MCF 10A (cell line): ENCODE measurements at regions not wholly inside any gene's neighbourhood (a gene's known extent, or its start where the extent isn't known, plus 50 kb on each side); places are given as distances from the start of the nearest gene placed in this dataset.

Source experiments
- BruUV-seq: library from RNA; stranded (reverse); fragments of 400-500 nt; replicated peaks from 2 replicates; lab custom pipeline; 2021; lab: Mats Ljungman, UMichigan
- CTCF ChIA-PET: fragments of 300-600 bp; sonication (Branson Sonifier 250); formaldehyde crosslinking; extraction: SDS; loops from one replicate; lab custom pipeline; 2021; ENCODE audit warnings: antibody characterized with exemption, inconsistent platforms; lab: Yijun Ruan, JAX
- POLR2A ChIA-PET: fragments of 300-600, 350-650 bp; sonication (Branson Sonifier 250); formaldehyde crosslinking; extraction: SDS; loops from one replicate; lab custom pipeline; 2020; ENCODE audit warnings: antibody characterized with exemption, inconsistent platforms; lab: Yijun Ruan, JAX
- DNase-seq: peaks from one replicate; pipeline ENCODE4 v3.0.0-alpha.2; 2018; ENCODE audit not compliant: unreplicated experiment
- H3K27ac Mint-ChIP-seq: one replicate; pipeline ENCODE4 v1.8.0; 2022; ENCODE audit warnings: mild to moderate bottlenecking, low read depth, mixed read lengths; ENCODE audit not compliant: unreplicated experiment
- H3K27me3 Mint-ChIP-seq: one replicate; pipeline ENCODE4 v1.8.0; 2022; ENCODE audit warnings: mixed read lengths; ENCODE audit not compliant: insufficient read depth, unreplicated experiment
- H3K36me3 Mint-ChIP-seq: one replicate; pipeline ENCODE4 v1.8.0; 2022; ENCODE audit warnings: mild to moderate bottlenecking, moderate library complexity, mixed read lengths; ENCODE audit not compliant: insufficient read depth, unreplicated experiment
- H3K4me1 Mint-ChIP-seq: one replicate; pipeline ENCODE4 v1.8.0; 2022; ENCODE audit warnings: mixed read lengths; ENCODE audit not compliant: insufficient read depth, unreplicated experiment
- H3K4me3 Mint-ChIP-seq: one replicate; pipeline ENCODE4 v1.8.0; 2022; ENCODE audit warnings: mild to moderate bottlenecking, moderate library complexity, mixed read lengths; ENCODE audit not compliant: unreplicated experiment
- H3K9me3 Mint-ChIP-seq: one replicate; pipeline ENCODE4 v1.8.0; 2022; ENCODE audit warnings: mixed read lengths; ENCODE audit not compliant: unreplicated experiment
- CTCF ChIP-seq: fragments of 200-600 bp; IDR thresholded peaks from one replicate; pipeline ENCODE4 v1.8.0; 2022; ENCODE audit warnings: antibody characterized with exemption, mild to moderate bottlenecking; ENCODE audit not compliant: unreplicated experiment
- intact Hi-C: fragments of 100-400 bp; cut with micrococcal nuclease; formaldehyde crosslinking; loops from 2 replicates; pipeline ENCODE4 v1.14.1; 2022

DNA sequence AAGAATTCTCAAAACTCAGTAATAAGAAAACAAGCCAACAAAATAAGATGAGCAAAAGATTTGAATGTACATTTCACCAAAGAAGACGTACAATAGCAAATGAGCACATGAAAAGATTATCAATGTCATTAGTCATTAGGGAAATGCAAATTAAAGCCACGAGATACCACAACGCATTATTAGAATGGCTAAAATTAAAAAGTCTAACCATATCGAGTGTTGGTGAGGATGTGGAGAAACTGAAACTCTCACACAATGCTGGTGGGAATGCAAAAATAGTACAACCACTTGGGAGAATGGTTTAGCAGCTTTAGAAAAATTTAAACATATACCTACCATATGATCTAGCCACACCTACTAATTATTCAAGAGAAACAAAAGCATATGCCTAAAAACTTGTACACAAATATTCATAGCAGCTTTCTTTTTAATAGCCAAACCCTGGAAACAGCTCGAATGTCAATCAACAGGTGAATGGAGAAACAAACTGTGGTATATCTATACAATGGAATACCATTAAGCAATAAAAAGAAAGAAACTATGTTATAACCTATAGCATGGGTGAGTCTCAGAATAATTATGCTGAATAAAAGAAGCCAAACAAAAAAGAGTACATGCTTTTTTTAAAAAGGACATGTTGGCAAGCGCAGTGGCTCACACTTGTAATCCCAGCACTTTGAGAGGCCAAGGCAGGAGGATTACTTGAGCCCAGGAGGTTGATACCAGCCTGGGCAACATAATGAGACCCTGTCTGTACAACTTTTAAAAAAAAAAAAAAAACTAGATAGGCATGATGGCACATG lies 103.6 kb downstream of the LITAF start:
- ChIA-PET POLR2A (interaction anchor here (0.6 to 0.7 kb wide), 2 partner anchors 8 to 9 kb away, joined by 3 read pairs; no protein-coding TSS in a partner anchor), CTCF (interaction anchor here (0.6 kb wide), 2 partner anchors 158 to 866 kb away, joined by 3 read pairs; no protein-coding TSS in a partner anchor)
- no peak for DNase-seq
- Mint-ChIP-seq H3K27ac (no peak overlapping the region), H3K4me3 (no peak overlapping the region), H3K36me3 (no peaks in the 10 kb centered on the region), H3K4me1 (no peaks in the 10 kb centered on the region), H3K27me3 (peaks cover 14% of the 10 kb centered on the region), H3K9me3 (peaks cover 35% of the 10 kb centered on the region)
- intact Hi-C loops = no loop called here
- TF ChIP-seq CTCF = no peak
- no TSS peak for BruUV-seq

GRCh38 chr16:11484691-11485258 lies 101.9 kb downstream of the LITAF start:
- peaks cover 35% of the 10 kb centered on the region for H3K9me3 Mint-ChIP-seq
- H3K27ac Mint-ChIP-seq = no peak overlapping the region
- H3K27me3 Mint-ChIP-seq = peaks cover 9% of the 10 kb centered on the region
- no peak for TF ChIP-seq CTCF
- DNase-seq = no peak
- POLR2A ChIA-PET = interaction anchor here (0.7 kb wide), 1 partner anchor 157 kb away, joined by 3 read pairs; no protein-coding TSS in a partner anchor
- no peaks in the 10 kb centered on the region for H3K36me3 Mint-ChIP-seq
- H3K4me1 Mint-ChIP-seq = no peaks in the 10 kb centered on the region
- CTCF ChIA-PET = no interaction called here
- no TSS peak for BruUV-seq
- no peak overlapping the region for H3K4me3 Mint-ChIP-seq
- intact Hi-C loops = no loop called here

DNA sequence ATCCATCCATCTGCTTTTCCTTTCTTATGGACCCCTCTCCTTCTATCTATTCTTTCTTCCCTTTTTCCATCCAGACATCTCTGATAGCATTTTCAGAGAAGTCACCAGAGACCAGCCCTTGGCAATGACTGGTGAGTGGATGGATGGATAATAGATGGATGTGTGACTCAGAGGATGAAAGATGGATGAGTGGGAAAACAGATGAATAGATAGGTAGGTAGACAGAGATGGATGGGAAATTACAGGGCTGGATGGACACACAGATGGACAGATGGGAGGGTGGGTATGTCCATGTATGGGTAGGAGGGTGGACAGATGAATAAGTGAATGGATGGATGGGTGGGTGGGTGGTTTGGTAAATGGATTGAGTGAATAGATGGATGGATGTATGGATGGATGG lies 101.0 kb downstream of the LITAF start:
- no peak for DNase-seq
- ChIA-PET POLR2A (no interaction called here), CTCF (no interaction called here)
- TF ChIP-seq CTCF = no peak
- H3K4me1 Mint-ChIP-seq = no peaks in the 10 kb centered on the region
- peaks cover under 1% of the 10 kb centered on the region for H3K27me3 Mint-ChIP-seq
- H3K27ac Mint-ChIP-seq = no peak overlapping the region
- BruUV-seq = no TSS peak
- H3K36me3 Mint-ChIP-seq = no peaks in the 10 kb centered on the region
- H3K4me3 Mint-ChIP-seq = no peak overlapping the region
- intact Hi-C loops = no loop called here
- H3K9me3 Mint-ChIP-seq = peaks cover 31% of the 10 kb centered on the region

GRCh38 chr16:11487289-11487688 lies 99.4 kb downstream of the LITAF start:
- POLR2A ChIA-PET = interaction anchor here (0.6 kb wide), 1 partner anchor 60 kb away, joined by 3 read pairs; no protein-coding TSS in a partner anchor
- no peak for DNase-seq
- BruUV-seq = no TSS peak
- H3K4me3 Mint-ChIP-seq = no peak overlapping the region
- no peaks in the 10 kb centered on the region for H3K4me1 Mint-ChIP-seq
- H3K27me3 Mint-ChIP-seq = no peaks in the 10 kb centered on the region
- CTCF ChIA-PET = no interaction called here
- TF ChIP-seq CTCF = no peak
- no peak overlapping the region for H3K27ac Mint-ChIP-seq
- H3K9me3 Mint-ChIP-seq = peaks cover 22% of the 10 kb centered on the region
- intact Hi-C loops = no loop called here
- no peaks in the 10 kb centered on the region for H3K36me3 Mint-ChIP-seq
